Mucosa of stomach (tissue), 1 donor: ENCODE measurements at regions not wholly inside any gene's neighbourhood (a gene's known extent, or its start where the extent isn't known, plus 50 kb on each side); places are given as distances from the start of the nearest gene placed in this dataset.

ENCODE experiments used
- H3K27me3 ChIP-seq: one replicate; pipeline ENCODE4 v1.7.0; 2013; ENCODE audit warnings: mild to moderate bottlenecking, low read length; ENCODE audit not compliant: control insufficient read depth, insufficient read depth
- H3K36me3 ChIP-seq: one replicate; pipeline ENCODE4 v1.7.0; 2013; ENCODE audit warnings: low read length; ENCODE audit not compliant: control insufficient read depth, insufficient read depth
- H3K4me1 ChIP-seq: one replicate; pipeline ENCODE4 v1.7.0; 2013; ENCODE audit warnings: mild to moderate bottlenecking, low read length; ENCODE audit not compliant: control insufficient read depth, insufficient read depth
- H3K4me3 ChIP-seq: one replicate; pipeline ENCODE4 v1.7.0; 2013; ENCODE audit warnings: low read length
- H3K9ac ChIP-seq: one replicate; pipeline ENCODE4 v1.7.0; 2013; ENCODE audit warnings: mild to moderate bottlenecking, low read length, moderate library complexity
- H3K9me3 ChIP-seq: one replicate; pipeline ENCODE4 v1.7.0; 2013; ENCODE audit warnings: mild to moderate bottlenecking, low read length, moderate library complexity; ENCODE audit not compliant: control insufficient read depth
- donor health status: Pancreatic carcinoma.

DNA sequence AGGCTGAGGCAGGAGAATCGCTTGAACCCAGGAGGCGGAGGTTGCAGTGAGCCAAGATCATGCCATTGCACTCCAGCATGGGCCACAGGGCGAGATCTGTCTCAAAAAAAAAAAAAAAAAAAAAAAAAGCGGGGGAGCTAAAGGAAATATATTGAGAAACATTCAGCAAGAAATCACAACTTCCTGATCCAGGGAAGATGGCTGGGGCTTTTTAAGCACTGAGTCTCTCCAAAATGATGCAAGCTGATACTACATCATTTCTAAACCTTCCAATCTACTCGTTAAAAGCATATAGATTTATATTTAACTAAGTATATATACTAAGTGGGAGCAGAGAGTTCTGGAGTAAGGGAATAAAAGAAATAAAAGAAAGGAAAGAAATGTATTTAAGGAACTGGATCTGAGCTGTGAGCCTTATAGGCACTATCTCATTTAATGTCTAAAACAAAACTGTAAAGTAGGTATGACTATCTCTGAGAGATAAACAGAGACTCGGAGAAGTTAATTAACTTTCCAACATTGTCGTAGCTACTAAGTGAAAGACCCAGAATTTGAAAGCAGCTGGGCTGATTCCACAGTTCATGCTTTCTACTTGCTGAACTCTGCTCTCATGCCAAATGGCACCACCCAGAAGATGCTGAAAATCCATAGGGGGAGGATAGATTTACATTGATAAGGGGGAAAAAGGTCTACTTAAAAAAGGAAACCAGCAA, 215.0 kb upstream of the MARCKS start:
- Histone ChIP-seq H3K4me3 (peak overlapping the region; percentile 5), H3K9me3 (no peaks in the 10 kb centered on the region), H3K27me3 (no peaks in the 10 kb centered on the region), H3K4me1 (peaks cover 53% of the 10 kb centered on the region), H3K36me3 (no peaks in the 10 kb centered on the region), H3K9ac (peak overlapping the region; percentile 14)

DNA sequence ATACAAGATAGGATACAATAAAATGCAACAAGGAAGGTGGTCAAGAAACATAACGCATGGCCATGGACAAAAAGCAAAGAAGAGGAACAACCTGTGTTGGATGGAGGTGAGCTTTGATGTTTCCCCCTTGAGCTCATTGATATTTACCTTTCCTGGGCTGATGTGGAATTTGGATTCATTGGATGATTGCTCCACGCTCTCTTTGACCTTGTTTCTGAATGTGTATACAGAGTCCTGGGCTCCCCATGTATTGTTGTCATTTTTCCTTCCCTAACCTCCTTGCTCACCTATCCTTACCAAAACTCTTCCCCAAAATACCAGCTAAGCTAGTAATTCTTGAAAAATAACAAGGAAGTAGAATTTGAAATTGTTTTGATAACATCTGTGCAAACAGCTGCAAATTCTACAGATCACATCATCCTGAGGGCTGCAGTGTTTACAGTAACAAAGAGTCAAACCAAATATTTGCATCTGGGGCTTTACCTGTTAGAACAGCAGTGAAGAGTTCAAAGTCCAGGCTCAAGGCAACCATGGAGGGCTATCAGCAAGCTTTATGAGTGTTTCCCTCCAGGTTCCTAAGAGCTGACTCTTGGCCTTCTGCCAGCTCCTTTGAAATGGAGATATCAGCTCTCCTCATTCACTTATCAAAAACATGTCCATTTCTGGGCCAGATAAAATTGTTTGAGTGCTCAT, 214.3 kb upstream of the MARCKS start:
- H3K36me3 ChIP-seq: no peaks in the 10 kb centered on the region
- peak overlapping the region; percentile 5 for H3K4me3 ChIP-seq
- peaks cover 53% of the 10 kb centered on the region for H3K4me1 ChIP-seq
- H3K9me3 ChIP-seq: no peaks in the 10 kb centered on the region
- H3K27me3 ChIP-seq: no peaks in the 10 kb centered on the region
- peak overlapping the region; percentile 14 for H3K9ac ChIP-seq

DNA sequence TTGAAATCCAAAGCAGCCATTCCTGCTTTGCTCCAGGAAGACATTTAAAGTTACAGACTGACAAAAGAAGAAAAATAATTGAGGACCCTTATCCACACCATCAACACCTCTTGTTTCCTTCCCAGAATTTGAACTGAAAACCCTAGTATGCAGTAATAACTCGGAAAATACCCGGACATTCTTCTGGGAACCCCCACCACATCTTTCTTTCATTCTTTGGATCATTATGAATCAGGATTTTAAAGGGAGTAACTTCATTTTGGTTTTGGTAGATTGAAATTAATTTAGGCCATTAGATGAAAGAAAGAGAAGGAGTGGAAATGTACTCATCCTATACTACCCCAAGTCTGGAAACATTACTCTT, 213.8 kb upstream of the MARCKS start:
- Histone ChIP-seq H3K4me3 (no peak overlapping the region), H3K27me3 (no peaks in the 10 kb centered on the region), H3K4me1 (peaks cover 57% of the 10 kb centered on the region), H3K9me3 (no peaks in the 10 kb centered on the region), H3K36me3 (no peaks in the 10 kb centered on the region), H3K9ac (no peak overlapping the region)

DNA sequence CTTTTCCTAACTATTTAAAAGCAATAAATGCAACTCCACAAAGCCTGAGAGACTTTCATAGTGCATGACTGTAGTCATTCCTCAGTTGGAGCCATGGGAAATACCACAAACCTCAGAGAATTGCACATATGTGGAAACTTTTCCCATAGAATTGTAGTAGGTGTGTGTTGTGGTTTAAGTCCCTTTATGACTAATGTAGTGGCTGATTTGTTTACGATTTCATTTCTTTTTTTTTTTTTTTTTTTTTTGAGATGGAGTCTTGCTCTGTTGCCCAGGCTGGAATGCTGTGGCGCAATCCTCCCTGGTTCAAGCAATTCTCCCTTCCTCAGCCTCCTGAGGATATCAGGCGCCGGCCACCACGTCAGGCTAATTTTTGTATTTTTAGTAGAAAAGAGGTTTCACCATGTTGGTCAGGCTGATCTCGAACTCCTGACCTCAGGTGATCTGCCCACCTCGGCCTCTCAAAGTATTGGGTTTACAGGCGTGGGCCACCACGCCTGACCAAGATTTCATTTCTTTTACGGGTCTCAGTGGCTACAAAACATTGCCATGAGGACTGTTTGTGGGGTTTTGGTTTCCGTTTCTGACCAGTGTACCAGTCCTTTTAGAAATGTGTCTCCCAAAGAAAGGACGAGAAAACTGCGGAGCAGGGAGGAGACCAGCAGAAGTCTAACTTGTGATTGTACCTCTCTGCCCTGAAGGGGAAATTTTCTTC, 212.1 kb upstream of the MARCKS start:
- no peaks in the 10 kb centered on the region for H3K36me3 ChIP-seq
- no peaks in the 10 kb centered on the region for H3K27me3 ChIP-seq
- H3K4me3 ChIP-seq: no peak overlapping the region
- H3K9me3 ChIP-seq: no peaks in the 10 kb centered on the region
- peaks cover 63% of the 10 kb centered on the region for H3K4me1 ChIP-seq
- no peak overlapping the region for H3K9ac ChIP-seq

DNA sequence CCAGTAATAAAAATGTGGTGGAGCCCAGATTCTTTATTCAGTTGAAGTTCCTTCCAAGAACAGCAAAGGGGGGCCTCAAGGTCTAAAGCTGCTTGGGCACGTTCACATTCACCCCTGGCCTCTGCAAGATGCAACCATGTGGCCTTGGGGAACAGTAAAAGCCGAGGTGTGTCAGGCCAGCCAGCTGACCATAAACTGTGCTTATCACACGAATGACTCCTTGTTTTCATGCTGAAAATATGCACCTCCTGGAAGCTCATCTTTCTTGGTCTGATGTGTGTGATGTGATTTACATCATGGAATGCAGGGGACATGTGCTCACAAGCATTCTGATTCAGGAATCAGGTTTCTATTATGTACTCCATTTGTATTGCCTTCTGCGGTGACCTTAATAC, 211.6 kb upstream of the MARCKS start:
- no peaks in the 10 kb centered on the region for H3K36me3 ChIP-seq
- H3K4me3 ChIP-seq: no peak overlapping the region

DNA sequence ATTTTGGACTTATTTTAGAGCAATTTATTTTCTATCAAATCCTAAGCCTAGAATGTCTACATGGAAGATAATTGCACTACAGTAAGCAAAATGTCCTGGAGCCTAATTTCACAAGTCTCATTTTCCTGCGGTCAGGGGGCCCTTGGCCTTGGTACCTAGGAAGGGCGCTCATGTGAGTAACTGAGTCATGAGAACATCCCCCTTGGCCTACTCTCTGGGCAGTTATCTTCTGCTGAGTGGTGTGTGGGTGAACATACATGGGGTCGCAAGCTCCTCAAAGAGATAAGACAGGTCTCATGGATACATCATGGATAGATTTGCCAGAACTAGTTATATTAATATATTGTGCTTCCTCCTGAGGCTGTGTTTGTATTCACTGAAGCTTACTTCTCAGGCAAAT, 211.2 kb upstream of the MARCKS start:
- Histone ChIP-seq H3K4me1 (peaks cover 59% of the 10 kb centered on the region), H3K4me3 (no peak overlapping the region), H3K9me3 (no peaks in the 10 kb centered on the region), H3K27me3 (no peaks in the 10 kb centered on the region), H3K9ac (no peak overlapping the region), H3K36me3 (no peaks in the 10 kb centered on the region)

More for the DNA sequence above, 211.6 kb upstream of the MARCKS start:
- no peaks in the 10 kb centered on the region for H3K9me3 ChIP-seq
- peaks cover 60% of the 10 kb centered on the region for H3K4me1 ChIP-seq
- H3K9ac ChIP-seq: no peak overlapping the region
- H3K27me3 ChIP-seq: no peaks in the 10 kb centered on the region

DNA sequence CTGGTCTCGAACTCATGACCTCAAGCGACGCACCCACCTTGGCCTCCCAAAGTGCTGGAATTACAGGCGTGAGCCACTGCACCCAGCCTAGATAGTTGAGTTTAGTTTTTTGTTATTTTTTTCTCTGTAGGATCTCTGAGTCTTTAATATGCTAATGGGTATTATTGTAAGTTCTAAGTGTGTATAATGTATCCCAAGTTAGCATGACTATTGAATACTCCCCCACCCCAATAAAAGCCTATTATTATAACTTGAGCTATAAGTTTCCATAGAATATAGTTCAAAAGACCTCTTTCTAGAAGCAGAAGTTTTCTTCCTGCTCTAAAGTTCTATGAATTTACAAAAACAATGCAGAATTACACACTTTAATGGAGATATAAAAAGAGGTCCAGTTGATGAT, 210.4 kb upstream of the MARCKS start:
- peaks cover 54% of the 10 kb centered on the region for H3K4me1 ChIP-seq
- no peak overlapping the region for H3K4me3 ChIP-seq

DNA sequence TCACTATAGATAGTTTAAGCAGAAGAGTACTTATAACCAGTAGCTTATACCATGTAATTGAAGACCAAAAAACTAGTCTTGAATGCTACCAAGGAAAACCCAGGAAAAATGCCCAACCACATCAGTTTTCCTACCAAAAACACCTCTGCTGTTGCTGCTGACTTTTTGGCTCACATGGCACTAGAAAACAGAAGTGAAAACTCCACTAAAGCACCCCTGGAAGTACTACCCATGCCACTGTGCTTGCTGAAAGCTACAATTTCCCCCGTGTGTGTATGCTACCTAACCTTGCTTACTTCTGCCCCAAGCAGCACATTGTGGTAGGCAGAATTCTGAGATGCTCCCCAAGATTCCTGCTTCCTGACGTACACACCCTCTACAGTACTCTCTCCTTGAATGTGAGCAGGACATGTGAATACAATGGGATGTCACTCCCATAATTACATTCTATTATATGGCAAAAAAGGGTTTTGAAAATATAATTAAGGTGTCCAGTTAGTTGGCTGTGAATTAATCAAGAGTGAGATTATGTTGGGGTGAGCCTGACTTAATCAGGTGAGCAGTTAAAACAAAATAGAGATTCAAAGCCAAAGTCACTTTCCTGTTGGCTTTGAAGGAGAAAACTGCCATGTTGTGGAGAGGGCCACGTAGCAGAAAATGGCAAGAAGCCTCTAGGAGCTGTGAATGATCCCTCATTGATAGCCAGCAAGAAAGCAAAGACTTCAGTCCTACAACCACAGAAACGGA, 209.8 kb upstream of the MARCKS start:
- Histone ChIP-seq H3K27me3 (no peaks in the 10 kb centered on the region), H3K4me1 (peaks cover 48% of the 10 kb centered on the region), H3K9me3 (no peaks in the 10 kb centered on the region), H3K4me3 (no peak overlapping the region), H3K9ac (no peak overlapping the region), H3K36me3 (no peaks in the 10 kb centered on the region)

More for the DNA sequence above, 210.4 kb upstream of the MARCKS start:
- Histone ChIP-seq H3K9ac (no peak overlapping the region), H3K27me3 (no peaks in the 10 kb centered on the region), H3K36me3 (no peaks in the 10 kb centered on the region), H3K9me3 (no peaks in the 10 kb centered on the region)

DNA sequence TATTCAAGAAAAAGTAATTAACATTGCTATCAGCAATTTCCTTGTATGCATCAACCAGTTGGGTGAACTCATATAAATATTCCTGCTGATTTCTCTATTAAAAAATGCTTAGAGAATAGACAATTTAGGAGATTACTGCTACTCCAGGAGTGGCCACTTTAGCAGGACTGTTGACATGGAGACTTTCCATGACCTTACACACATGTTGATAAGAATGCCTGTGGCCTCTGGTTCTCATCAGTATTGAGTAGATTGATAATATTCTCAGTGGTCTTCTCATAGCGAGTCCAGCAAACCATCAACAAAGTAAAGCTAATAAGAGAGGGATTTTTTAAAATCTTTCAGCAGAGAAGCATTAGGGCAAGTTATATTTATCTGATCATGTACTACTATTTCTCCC, 208.4 kb upstream of the MARCKS start:
- Histone ChIP-seq H3K9me3 (no peaks in the 10 kb centered on the region), H3K9ac (no peak overlapping the region), H3K36me3 (no peaks in the 10 kb centered on the region), H3K4me1 (peaks cover 37% of the 10 kb centered on the region), H3K4me3 (no peak overlapping the region), H3K27me3 (no peaks in the 10 kb centered on the region)

DNA sequence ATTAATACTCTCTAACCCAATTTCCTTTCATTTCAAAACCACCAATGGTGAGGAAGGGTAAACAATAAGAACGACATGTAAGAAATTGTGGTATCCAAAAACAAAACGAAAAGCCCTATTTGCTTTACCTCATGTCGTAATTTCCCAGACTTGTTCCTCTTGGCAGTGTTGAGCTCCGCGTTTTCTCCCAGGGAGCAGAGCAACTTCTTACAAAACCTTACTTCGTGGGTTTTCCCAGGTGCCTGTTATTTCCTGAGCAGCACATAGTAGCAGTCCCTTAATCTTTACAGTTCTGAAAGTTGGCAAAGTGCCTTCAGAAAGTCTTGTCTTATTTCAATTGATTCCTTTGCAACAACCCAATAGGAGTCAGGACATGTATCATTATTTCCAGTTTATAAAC, 207.9 kb upstream of the MARCKS start:
- Histone ChIP-seq H3K4me3 (no peak overlapping the region), H3K9ac (no peak overlapping the region), H3K36me3 (no peaks in the 10 kb centered on the region), H3K27me3 (no peaks in the 10 kb centered on the region), H3K9me3 (no peaks in the 10 kb centered on the region), H3K4me1 (peaks cover 34% of the 10 kb centered on the region)

DNA sequence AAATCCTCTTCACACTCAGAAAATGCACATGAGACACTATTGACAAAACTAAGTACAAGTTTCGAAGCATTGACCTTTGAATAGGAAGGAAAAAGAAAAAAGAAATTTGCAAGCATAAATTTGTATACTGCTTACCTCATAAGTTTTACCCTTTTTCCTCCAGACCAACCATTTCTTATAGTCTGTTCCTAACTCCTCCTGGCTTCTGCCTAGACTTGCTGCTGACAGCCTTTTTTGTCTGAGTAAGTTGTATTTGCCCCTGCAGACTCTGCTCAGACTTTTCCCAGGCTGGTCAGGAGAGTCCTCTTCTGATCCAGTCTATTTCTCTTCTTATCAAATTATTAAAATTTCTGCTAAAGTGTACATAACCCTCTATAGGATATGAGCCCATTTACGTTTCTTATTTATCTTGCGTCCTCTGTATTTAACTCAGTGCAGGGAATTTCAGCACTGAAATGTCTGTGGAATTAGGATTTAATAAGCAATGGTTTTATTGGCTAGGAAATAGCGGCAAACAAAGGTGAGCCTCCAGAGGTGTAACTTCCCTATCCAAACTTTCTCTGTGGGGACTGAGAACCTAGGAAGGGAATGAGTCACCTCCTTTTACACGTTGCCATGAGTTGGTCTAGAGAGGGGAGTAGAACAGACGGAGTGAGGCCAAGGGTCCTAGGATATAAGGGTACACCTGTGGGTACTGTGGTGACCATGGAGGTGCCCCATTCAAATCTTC, 207.1 kb upstream of the MARCKS start:
- no peaks in the 10 kb centered on the region for H3K27me3 ChIP-seq
- H3K4me1 ChIP-seq: peaks cover 35% of the 10 kb centered on the region
- H3K36me3 ChIP-seq: no peaks in the 10 kb centered on the region
- H3K4me3 ChIP-seq: no peak overlapping the region
- no peak overlapping the region for H3K9ac ChIP-seq
- no peaks in the 10 kb centered on the region for H3K9me3 ChIP-seq
